ENCODE measurements at regions not wholly inside any gene's neighbourhood (a gene's known extent, or its start where the extent isn't known, plus 50 kb on each side); places are given as distances from the start of the nearest gene placed in this dataset.
"Not testable (repeated sequence)": the region's sequence is repeated elsewhere in the genome, so short reads cannot be mapped to it uniquely, and the experiment has no call there.

DNA sequence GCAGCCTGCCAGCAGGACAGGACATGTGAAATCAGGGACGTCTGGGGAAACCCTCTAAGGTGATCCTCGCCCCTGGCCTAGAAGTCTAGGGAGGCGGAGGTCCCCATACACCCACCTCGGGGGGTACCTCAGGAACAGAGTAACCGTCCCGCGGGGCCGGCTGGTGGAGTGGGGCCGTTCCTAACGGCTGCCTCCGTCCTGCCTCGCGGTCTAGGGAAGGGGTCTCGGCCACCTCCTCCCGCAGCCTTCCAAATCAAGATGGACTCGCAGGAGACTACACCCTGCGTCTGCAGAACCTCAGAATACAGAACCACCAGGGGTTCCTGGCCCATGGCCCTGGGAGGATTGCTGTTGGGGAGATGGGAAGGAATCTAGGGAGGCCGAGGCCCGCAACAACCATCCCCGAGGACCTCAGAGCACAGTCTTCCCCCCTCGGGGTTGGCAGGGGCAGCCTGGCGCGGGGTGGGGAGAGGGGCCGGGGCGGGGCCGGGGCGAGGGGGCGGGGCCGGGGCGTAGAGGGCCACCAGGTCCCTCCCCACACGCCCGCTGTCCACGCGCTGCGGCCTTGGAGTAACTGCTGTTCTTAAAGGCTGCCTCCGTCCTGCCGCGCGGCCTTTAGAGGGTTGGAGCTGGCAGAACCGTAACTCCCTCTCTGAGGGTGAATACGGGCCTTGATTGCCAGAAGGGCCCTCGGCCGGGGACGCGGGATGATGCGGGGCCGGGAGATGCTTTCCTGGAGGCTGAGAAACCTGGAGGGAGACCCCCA is 89.0 kb upstream of the MLN start:
- DNase-seq, result no peak

DNA sequence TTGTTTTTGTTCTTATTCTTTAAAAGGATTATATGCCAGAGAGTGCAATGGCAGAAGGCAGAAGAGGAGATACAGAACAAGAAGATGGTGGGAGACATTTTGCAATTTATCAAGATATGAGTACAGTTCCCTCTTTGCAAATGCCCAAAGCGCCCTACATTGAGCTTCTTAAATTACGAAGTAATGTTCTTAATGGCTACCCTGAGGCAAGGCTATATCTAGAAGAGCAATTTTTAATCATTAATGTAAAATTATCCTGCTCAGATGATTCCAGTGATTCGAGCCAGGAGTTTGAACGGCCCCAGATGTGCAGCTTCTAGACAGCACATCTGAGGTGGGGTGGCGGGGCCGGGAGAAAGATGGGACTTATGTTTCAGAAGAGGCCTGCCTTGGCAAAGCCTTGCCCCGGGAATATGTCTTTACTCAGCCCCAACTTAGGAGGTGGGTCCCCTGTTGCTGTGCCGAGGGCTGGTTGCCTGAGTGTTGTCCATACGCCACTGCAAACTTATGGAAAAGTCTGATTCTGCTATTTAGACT is 84.9 kb upstream of the MLN start:
- DNase-seq, result no peak

DNA sequence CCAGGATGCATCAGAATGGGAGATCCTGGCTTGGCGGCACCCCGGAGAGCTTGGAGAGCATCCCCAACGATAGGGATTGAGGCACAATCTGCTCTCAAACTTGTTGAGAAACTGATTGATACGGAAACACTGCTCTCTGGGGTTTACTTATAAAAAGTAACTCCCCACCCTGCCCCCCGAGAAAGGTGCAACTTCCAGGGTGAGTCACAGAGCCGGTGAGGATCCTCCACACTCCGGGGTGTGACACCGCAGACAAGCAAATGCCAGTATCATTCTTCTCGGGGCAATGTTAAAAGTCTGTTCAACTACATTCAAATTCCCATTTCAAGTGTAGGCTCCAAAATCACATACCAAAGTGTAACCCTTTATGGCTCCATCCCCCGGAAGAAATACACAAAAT is 84.4 kb upstream of the MLN start:
- no peak for DNase-seq

DNA sequence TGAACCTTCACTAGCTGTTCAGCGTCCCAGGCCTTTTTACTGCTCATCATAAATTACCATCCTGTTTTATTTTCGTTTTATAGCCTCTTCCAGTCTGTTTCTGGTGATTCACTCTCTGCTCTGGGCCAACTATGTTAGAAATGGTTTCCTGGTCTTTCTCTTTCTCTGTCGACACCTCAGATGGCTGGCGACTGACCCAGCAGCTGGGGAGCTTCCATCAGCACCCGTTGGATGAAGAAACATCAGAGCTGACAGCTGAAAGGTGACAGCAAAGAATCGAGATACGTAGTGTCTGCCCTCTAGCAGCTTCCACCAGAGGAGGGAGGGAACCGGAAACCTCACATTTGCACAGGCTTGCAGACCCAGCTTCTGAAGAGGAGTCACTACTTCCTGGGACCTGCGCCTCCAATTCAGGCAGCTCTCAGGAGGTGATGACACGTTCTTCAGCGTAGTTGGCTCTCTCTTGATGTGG is 82.9 kb upstream of the MLN start:
- no peak for DNase-seq

DNA sequence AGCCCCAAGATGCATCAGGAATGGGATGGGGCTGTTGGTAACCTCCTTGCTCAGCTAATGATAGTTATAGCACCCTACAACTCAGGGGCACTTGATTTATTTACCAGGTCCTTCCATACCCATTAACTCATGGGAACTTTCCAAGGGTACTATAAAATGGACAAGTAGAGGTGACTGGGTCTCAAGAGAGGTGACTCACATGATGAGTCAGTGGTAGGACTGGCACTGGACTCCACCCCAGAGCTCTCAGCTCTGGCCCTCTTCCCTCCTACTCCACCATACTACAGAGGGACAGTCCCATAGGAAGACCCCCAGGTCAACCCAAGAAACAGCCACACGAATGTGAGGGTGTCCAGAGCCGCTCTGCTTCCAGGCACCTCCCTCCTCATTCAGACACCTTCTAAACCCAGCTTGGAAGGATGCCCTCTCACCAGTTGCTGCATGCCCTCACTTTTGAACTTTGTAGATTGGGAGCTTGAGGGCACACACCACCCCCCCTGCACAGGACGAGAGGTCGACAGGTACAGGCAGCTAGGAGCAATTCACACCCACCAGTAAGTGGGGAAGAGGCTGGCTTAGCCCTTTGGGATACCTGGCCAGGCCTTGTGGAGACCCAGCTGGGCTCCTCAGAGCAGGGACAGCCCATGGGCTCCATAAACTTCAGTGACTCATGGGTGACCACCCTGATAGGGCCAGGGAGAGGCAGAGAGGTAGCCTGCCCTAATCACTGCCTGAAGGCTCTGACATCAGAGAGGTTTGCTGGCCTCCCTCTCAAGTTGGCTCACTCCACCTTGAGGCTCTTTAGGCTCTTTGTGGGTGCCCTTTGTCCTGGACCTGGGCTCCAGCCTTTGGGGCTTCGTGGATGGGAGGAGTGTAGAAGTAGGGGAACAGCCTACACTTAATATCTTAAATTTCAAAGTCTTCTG is 81.6 kb upstream of the MLN start:
- no peak for DNase-seq

DNA sequence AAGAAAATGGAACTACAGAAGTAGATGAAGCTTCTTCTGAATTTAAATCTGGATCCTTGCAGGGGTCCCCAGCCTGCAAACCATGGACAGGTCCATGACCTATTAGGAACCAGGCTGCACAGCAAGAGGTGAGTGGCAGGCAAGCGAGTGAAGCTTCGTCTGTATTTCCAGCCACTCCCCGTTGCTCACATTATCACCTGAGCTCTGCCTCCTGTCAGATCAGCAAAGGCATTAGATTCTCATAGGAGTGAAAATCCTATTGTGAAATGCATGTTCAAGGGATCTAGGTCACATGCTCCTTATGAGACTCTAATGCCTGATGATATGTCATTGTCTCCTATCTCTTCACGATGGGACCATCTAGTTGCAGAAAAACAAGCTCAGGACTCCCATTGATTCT is 79.8 kb upstream of the MLN start:
- not testable (repeated sequence) for DNase-seq

DNA sequence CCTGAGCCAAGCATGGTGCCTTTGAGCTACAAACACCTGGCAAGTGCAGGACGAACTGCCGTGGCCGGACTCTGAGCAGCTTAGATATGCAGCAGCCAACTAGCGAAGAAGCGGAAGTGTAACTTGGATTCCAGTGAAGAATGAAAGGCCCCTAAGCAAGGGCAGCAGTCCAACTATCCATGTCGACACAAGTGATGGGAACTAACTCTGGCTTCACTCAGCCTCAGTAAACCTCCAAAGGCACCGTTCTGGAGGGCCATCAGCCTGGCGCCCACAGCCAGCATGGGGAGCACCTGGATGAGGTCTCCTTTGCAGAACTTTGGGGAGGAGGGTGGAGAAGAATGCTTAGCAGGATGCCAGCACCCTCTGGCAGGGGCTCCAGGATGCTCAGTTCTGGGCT is 78.4 kb upstream of the MLN start:
- no peak for DNase-seq

DNA sequence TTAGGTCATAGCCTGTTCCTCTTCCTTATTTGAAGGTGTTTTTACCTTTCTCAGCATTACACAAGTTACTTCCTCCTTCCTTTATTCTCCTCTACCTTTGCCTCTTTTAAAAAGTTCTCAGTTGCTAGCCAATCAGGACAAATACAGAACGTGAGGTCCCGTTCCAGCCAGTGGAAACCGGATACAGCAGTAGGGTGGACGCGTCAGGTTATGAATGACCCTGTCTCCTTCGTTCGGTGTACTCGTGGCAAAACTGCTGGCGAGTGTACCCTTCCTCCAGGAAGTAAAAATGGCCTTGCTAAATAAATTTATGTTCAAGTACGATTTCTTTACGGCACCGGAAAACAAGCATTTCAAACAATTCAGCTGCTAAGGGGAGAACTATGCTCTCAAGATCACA is 77.0 kb upstream of the MLN start:
- DNase-seq, result no peak

DNA sequence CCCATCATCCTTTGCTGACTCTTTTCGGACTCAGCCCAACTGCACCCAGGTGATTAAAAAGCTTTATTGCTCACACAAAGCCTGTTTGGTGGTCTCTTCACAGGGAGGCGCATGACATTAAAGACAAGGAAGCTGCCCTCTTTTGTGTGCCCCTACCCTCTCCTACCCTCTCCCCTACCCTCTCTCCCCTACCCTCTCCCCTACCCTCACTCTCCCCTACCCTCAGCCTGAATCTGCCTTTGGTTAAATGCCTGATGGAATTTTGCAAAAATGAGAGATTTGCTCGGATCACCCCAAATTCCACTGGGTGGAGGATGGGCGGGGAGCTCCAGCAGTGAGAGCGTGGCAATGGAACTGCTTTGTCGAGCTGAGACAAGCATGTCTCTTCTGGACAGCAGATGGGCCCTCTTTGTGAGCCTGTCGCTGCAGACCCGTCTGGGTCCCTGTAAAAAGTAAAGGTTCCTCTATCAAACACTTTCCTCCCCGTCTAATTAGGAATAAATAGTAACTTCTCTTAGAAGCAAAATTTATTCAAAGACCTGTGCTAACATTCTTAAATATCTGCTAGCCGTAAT is 76.4 kb upstream of the MLN start:
- DNase-seq, result no peak

DNA sequence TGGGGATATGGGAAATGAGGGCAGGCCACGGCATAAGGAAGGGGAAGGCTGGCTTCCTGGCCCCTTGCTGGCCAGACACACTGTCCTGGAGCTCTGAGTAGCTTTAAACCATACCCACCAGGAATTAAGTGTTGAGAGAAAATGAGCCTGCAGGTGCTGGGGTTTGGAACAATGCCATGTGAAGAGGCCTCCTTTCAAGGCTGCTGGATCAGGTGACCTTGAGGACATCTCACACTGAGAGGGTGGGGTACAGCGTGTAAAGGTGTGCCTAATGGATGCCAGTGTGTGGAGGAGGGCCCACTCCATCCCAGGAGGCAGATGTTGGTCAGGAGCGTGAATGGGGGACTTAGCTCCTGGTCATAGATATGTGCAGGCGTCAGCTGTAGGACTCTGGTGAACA is 74.8 kb upstream of the MLN start:
- no peak for DNase-seq

DNA sequence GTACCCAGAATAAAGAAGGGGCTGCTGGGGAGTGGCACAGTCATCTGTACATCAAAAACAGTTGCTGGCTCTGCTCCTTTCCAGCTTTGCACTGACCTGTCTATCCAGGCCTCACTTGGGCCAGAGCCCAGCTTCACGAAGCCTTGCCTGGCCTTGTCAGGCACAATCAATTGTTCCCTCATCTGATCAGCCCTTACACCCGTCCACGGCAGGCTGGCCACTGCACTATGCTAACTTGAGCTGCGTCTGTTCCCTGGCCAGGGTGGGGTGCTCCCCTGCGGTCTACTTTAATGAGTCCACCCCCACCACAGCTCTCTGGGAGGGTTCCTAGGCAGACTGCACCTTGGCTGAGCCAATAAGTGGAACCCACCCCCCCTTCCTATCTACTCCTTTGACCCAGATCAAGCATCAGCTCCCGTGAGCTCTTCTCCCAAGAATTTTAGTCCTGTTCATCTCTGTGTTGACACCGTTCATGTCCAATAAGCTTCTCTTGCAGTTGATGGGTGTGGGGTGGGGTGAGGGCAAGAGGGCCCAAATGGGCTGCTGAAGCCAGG is 74.3 kb upstream of the MLN start:
- DNase-seq, result no peak

DNA sequence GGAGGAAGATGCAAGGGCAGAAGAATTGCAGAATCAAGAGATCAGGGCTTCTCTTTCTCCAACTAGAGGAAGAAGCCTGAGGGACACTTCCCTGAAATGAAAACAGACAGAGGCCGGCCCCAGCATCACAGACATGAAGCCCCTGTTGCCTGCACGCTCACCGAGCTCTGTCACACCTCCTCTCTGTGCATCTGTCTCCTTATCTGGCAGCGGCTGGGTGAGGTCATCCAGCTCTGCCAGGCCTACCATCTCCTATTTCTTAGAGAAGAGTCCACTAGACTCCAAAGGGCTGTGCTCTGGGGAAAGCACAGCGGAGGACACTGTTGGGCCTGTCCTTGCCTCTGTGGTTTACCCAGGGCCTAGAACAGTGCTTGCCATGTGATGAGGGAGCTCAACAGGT is 71.9 kb upstream of the MLN start:
- DNase-seq, result no peak

DNA sequence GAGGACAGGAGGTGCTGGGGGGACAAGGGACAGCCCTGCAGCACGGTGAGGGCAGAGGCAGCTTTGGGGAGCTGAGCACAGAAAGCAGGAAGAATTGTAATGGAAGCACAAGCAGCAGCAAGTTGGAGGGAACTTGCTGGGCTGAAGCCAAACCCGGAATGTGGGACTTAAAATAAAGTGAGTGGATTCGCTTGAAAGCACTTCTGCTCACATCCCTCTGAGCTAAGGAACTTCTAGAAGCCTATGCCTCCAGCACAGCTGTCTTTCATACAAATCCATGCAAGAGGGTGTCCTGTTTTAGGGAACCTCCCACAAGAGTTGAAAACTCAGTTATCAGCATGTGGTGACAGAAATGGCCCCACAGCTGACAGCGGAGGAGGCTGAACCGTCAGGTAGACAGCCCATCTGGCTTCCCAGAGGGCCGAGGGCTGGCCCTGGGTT is 71.4 kb upstream of the MLN start:
- DNase-seq, result no peak

DNA sequence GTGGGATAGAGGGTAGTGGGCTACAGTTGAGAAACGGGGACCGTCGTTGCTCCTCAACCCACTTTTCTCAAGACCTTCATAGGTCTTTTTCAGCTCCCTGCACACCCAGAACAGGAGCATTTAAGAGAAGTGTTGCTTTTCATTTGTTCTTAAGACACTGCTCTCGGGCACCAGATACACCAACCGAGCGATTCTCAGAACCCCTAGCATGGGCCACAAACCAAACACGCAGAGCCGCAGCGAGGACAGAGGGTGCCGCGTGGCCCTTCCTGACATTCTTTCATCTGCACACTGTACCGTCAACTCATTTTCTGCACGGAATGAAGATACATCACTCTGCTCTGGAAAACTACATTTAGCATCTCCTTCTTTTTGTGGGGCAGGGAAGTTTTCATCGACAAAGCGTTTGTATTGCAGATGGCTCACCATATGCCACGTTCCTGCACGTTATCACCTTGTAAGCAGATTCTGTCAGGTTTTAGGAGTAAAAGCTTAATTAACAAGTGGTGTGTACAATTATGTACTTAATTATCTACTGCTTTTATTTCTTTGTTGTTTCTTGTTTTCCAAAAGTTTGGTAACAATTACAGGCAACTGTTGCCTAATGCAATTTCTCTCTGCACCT is 70.4 kb upstream of the MLN start:
- no peak for DNase-seq

DNA sequence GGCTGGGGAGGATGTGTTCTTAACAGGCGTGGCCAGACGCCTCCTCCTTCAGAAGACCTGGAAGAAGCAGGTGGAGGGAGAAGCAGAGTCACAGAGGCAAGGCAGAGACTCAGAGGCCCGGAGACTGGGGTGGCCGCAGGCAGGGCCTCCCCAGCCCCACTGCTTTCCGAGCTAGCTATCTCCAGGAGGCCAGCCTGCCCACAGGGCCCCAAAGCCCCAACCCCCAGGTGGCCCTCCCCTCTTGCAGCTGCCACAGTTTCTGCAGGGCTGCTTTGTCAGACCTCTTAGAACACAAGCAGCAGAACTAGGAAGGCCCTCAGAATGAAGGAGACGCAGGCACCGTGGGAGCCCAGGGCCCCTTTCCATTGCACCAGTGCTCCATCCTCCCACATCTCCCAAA is 69.0 kb upstream of the MLN start:
- DNase-seq, result no peak

DNA sequence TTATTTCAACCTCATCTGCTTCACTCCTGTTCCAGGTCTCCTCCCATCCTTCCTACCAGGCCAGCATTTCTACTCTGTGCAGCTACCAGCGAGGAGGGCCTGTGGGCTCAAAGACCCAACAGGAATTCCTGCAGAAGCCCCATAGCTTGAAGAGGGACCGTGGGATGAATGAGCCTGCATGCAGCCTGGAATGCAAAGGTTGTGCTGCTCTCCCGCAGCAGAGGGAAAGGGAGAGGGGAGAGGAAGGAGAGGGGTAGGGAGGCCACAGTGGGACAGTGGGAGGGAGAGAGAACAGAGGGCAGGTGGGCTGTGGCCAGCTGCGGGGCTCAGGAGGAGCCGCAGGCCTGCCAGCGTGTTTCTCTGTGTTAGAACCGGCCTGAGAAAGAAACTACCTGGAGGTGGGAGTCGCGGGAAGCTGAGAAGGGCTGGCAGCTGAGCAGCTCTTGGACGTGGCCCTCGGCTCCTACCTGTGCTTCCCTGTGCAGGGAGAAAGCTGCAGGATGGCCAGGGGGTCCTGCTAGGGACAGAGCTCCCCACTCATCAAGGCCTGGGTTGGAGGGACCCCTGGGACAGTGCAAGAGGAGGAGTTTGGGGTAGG is 66.1 kb upstream of the MLN start:
- DNase-seq, result no peak

DNA sequence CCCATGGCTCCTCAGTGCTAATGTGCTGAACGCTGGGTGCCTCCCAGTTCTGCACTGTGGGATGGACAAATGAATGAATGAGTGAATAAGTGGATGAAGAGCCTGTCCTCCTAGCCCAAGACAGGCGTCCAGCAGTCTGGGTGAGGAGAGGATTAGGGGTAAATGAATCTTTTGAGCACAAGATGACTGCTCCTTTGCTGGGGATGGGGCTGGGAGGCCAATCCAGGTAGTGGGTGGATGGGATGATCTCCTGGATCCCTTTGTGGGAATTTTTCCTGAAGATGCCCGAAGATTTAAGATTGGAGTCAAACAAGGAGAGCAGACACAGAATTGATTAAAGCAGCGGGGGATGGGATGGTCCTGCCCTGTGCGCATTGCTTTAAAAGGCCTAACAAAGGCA is 65.3 kb upstream of the MLN start:
- DNase-seq, result no peak

DNA sequence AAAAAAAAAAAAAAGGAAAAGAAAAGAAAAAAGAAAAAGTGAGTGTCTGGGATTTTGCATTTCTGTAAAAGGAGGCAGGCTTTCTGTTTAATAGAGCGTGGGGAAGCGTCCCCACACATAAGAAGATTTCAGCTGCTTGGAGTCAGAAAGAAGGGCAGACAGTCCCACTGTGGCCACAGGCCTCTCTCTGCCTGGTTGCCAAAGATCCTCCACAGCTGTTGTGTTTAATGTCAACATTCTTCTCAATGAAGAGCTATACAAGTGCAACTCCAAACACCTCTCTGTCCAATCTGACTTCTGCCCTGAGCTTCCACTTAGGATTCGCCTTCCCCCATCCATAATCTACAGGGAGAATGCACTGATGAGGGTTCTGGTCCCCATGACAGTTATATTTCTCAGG is 64.3 kb upstream of the MLN start:
- DNase-seq, result no peak

DNA sequence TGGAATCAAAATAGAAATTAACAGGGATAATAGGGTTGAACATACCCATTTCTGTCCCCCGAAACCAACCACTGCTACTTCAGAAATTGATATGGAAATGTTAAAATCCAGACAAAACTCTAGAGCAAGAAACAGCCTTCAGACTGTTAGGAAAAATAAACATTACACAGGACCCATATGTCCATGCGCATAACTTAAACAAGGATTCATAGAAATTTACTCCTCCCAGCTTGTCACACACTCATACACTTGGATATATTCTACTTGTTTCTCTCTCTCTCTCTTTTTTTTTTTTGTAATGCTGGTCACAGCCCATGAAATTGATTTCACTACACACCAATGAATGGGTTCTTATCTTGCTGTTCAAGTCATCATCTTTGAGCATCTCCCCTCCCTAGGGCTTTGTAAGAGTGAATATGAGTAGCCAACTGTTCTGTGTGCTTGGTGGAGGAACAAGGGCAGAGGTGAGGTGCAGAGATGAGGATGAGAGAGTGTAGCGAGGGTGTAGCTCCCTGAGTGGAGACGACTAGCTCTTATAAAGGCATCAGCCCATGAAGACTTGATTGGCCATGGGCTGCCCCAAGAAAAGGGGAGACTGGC is 61.8 kb upstream of the MLN start:
- DNase-seq, result no peak

DNA sequence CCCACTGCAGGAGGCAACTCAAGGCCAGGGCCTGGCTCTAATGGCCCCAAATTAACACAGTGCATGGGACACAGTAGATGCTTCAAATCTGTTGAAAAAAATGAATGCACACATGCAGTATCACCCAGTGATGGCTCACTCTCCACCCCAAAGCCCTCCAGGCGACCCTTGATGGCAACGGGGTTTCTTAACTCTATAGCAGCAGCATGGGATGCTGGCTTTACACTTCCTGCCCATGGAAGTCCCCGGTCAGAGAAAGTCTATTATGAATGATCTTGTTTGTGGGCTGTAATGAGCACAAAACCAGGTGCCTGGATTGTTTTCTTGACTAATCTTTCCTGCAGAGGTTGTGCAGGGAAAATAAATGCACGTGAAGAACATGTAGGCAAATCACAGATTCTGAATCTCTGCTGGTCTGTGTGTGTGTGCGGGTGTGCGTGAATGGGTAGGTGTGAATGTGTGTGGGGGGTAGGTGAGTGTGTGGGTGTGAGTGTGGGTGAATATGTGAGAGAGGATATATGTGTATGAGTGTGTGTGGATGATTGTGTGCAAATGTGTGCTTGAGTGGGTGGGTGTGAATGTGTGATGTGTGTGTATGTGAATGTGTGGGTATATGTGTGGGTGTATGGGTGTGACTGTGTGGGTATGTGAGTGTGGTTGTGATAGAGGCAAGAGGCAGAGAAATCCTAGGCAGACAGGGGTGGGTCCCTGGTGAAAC is 60.1 kb upstream of the MLN start:
- DNase-seq, result no peak

DNA sequence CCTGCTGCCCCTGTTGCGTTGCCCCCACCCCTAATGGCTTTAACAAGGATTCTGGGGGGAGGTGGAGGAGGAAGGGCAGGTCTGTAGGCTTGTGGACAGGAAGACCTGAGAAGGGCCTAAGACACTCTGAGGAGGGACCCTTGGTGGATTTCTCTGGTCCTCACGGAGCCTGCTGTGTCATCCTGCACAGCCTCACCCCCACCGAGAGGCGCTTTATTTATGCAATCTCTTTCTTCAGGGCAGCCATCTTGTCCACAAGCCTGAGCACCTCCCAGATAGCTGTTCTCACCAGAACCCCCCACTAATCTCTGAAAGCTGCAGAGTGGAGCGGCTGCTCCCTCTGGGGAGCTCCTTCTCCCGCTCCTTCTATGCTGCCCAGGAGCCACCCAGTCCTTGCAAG is 59.3 kb upstream of the MLN start:
- no peak for DNase-seq

Data from stimulated activated CD4-positive, alpha-beta T cell treated with anti-CD3 and anti-CD28 coated beads, Interleukin-2, amount 100 ng/mL, for 48 hours (primary cell).